CD14-positive monocyte (primary cell): ENCODE measurements at regions not wholly inside any gene's neighbourhood (a gene's known extent, or its start where the extent isn't known, plus 50 kb on each side); places are given as distances from the start of the nearest gene placed in this dataset.

Source experiments
- DNase-seq, 3 donors: peaks; one replicate each; pipeline ENCODE4 v3.0.0-alpha.2; 2011 to 2022
- H2AFZ ChIP-seq: 2 replicates; pipeline ENCODE4 v1.6.0; 2012; ENCODE audit warnings: mild to moderate bottlenecking, low read depth, low read length, inconsistent platforms; ENCODE audit not compliant: insufficient read depth, poor library complexity, severe bottlenecking
- H3K27ac ChIP-seq, 2 donors: 1 replicate in 1 of 2; 2 replicates in 1 of 2; pipeline ENCODE4 v1.5.1; 2012 to 2013; ENCODE audit warnings: low read length in 2 of 2, control low read depth in 1 of 2, inconsistent platforms in 1 of 2, low read depth in 1 of 2, mild to moderate bottlenecking in 1 of 2
- H3K27me3 ChIP-seq, 2 donors: one replicate each; pipeline versions ENCODE4 v1.6.0 to v1.6.1; 2011 to 2013; ENCODE audit warnings: low read length in 2 of 2; ENCODE audit not compliant: control insufficient read depth in 2 of 2, insufficient read depth in 2 of 2
- H3K36me3 ChIP-seq, 2 donors: replicated peaks in 1 of 2; 1 replicate in 1 of 2; 2 replicates in 1 of 2; pipeline versions ENCODE4 v1.5.1 to v1.6.1; 2012 to 2013; ENCODE audit warnings: low read length in 2 of 2, control low read depth in 1 of 2, inconsistent platforms in 1 of 2, mild to moderate bottlenecking in 1 of 2; ENCODE audit not compliant: insufficient read depth in 2 of 2, control insufficient read depth in 1 of 2
- H3K4me1 ChIP-seq, 2 donors: 1 replicate in 1 of 2; 2 replicates in 1 of 2; pipeline versions ENCODE4 v1.5.1 to v1.6.1; 2012 to 2013; ENCODE audit warnings: low read length in 2 of 2, control low read depth in 1 of 2, inconsistent platforms in 1 of 2, mild to moderate bottlenecking in 1 of 2, moderate library complexity in 1 of 2; ENCODE audit not compliant: insufficient read depth in 2 of 2, control insufficient read depth in 1 of 2
- H3K4me2 ChIP-seq: replicated peaks from 2 replicates; pipeline ENCODE3; 2012; ENCODE audit warnings: low read length, moderate library complexity, mild to moderate bottlenecking; ENCODE audit not compliant: poor library complexity, severe bottlenecking; ENCODE audit errors: extremely low read depth
- H3K4me3 ChIP-seq, 3 experiments: fragments of 200-600 bp in 1 of 3; sonication (generic) in 1 of 3; replicated peaks in 1 of 3; 1 replicate in 2 of 3; 2 replicates in 1 of 3; pipeline ENCODE4 v1.5.1; 2011 to 2013; ENCODE audit warnings: low read length in 3 of 3, mild to moderate bottlenecking in 3 of 3, control low read depth in 2 of 3, low read depth in 2 of 3, inconsistent platforms in 1 of 3, moderate library complexity in 1 of 3
- H3K79me2 ChIP-seq: 2 replicates; pipeline ENCODE4 v1.6.0; 2012; ENCODE audit warnings: mild to moderate bottlenecking, control low read depth, inconsistent platforms, low read length, moderate library complexity; ENCODE audit not compliant: insufficient read depth
- H3K9ac ChIP-seq: 2 replicates; pipeline ENCODE4 v1.6.0; 2017; ENCODE audit warnings: low read length, mild to moderate bottlenecking; ENCODE audit not compliant: insufficient read depth, poor library complexity, severe bottlenecking
- H3K9me3 ChIP-seq, 2 donors: replicated peaks in 1 of 2; 1 replicate in 1 of 2; 2 replicates in 1 of 2; pipeline versions ENCODE4 v1.5.1 to v1.6.1; 2012 to 2013; ENCODE audit warnings: low read length in 2 of 2, control low read depth in 1 of 2; ENCODE audit not compliant: control insufficient read depth in 1 of 2, insufficient read depth in 1 of 2
- H4K20me1 ChIP-seq: 2 replicates; pipeline ENCODE4 v1.6.0; 2012; ENCODE audit warnings: mild to moderate bottlenecking, low read length, control low read depth, moderate library complexity; ENCODE audit not compliant: insufficient read depth
- H3K27ac Mint-ChIP-seq, 7 donors: one replicate each; pipeline ENCODE4 v1.8.0; 2020; ENCODE audit warnings: mild to moderate bottlenecking in 7 of 7, mixed read lengths in 7 of 7, moderate library complexity in 6 of 7, inconsistent platforms in 2 of 7
- H3K27me3 Mint-ChIP-seq, 3 donors: one replicate each; pipeline ENCODE4 v1.8.0; 2021 to 2022; ENCODE audit warnings: low read depth in 3 of 3, mild to moderate bottlenecking in 3 of 3, mixed read lengths in 3 of 3, moderate library complexity in 3 of 3, inconsistent platforms in 1 of 3
- H3K36me3 Mint-ChIP-seq, 2 donors: one replicate each; pipeline ENCODE4 v1.8.0; 2020; ENCODE audit warnings: mixed read lengths in 2 of 2, inconsistent platforms in 1 of 2, mild to moderate bottlenecking in 1 of 2
- H3K4me1 Mint-ChIP-seq: one replicate; pipeline ENCODE4 v1.8.0; 2020; ENCODE audit warnings: mild to moderate bottlenecking, mixed read lengths
- H3K4me3 Mint-ChIP-seq, 2 donors: one replicate each; pipeline ENCODE4 v1.8.0; 2020; ENCODE audit warnings: mild to moderate bottlenecking in 2 of 2, mixed read lengths in 2 of 2, moderate library complexity in 1 of 2
- H3K9me3 Mint-ChIP-seq, 7 donors: one replicate each; pipeline ENCODE4 v1.8.0; 2020 to 2022; ENCODE audit warnings: mixed read lengths in 7 of 7, mild to moderate bottlenecking in 6 of 7, moderate library complexity in 6 of 7, inconsistent platforms in 2 of 7
- CTCF ChIP-seq: fragments of 200-600 bp; IDR thresholded peaks from one replicate; pipeline ENCODE4 v1.8.0; 2022; ENCODE audit warnings: antibody characterized with exemption, mild to moderate bottlenecking
- WGBS: methylation state at CpG from one replicate; pipeline ENCODE4 v1.1.5; 2013; ENCODE audit warnings: missing lambda C conversion rate; ENCODE audit not compliant: insufficient coverage; 5-methylcytosine and 5-hydroxymethylcytosine counted together
- intact Hi-C, 2 donors: fragments of 100-400 bp; cut with micrococcal nuclease; formaldehyde crosslinking; loops; one replicate each; pipeline versions ENCODE4 v1.15.0 to v1.15.1; 2023

- Histone ChIP-seq H3K4me2 (no peak overlapping the region), H3K4me3 (no peak overlapping the region), H4K20me1 (no peaks in the 10 kb centered on the region), H3K27me3 (no peaks in the 10 kb centered on the region), H3K4me1 (no peaks in the 10 kb centered on the region), H3K79me2 (no peaks in the 10 kb centered on the region), H3K36me3 (no peaks in the 10 kb centered on the region), H2AFZ (no peak overlapping the region), H3K9me3 (peaks cover 49 to 53% of the 10 kb centered on the region in 2 donors), H3K9ac (no peak overlapping the region), H3K27ac (no peak overlapping the region)
- no peak for DNase-seq
- H3K9me3 Mint-ChIP-seq, result peaks cover 37 to 66% (median 48%) of the 10 kb centered on the region in 7 donors
- H3K4me3 Mint-ChIP-seq, result no peak overlapping the region
- H3K36me3 Mint-ChIP-seq, result no peaks in the 10 kb centered on the region
- no peak overlapping the region for H3K27ac Mint-ChIP-seq
- intact Hi-C loops, result no loop called here
- TF ChIP-seq CTCF, result no peak
- 60% methylated on average over 74 of the region's 88 CpGs for WGBS
- H3K27me3 Mint-ChIP-seq, result peaks cover 2 to 35% (median 2%) of the 10 kb centered on the region in 3 donors
- H3K4me1 Mint-ChIP-seq, result no peaks in the 10 kb centered on the region
These were observed 1515.4 kb upstream of the DEFB115 start for GRCh38 chr20:29741894-29742698.

- Histone ChIP-seq H3K36me3 (no peaks in the 10 kb centered on the region), H4K20me1 (no peaks in the 10 kb centered on the region), H3K79me2 (no peaks in the 10 kb centered on the region), H3K27me3 (no peaks in the 10 kb centered on the region), H3K4me3 (no peak overlapping the region), H3K9me3 (peaks cover 49 to 53% of the 10 kb centered on the region in 2 donors), H2AFZ (no peak overlapping the region), H3K27ac (no peak overlapping the region), H3K9ac (no peak overlapping the region), H3K4me1 (no peaks in the 10 kb centered on the region), H3K4me2 (no peak overlapping the region)
- H3K27ac Mint-ChIP-seq, result no peak overlapping the region
- intact Hi-C loops, result no loop called here
- H3K4me3 Mint-ChIP-seq, result no peak overlapping the region
- no peaks in the 10 kb centered on the region for H3K4me1 Mint-ChIP-seq
- no peaks in the 10 kb centered on the region for H3K36me3 Mint-ChIP-seq
- H3K27me3 Mint-ChIP-seq, result peaks cover 2 to 35% (median 2%) of the 10 kb centered on the region in 3 donors
- 47% methylated on average over 41 of the region's 41 CpGs for WGBS
- H3K9me3 Mint-ChIP-seq, result peaks cover 37 to 65% (median 48%) of the 10 kb centered on the region in 7 donors
- TF ChIP-seq CTCF, result no peak
- DNase-seq, result no peak
These were observed 1514.8 kb upstream of the DEFB115 start for GRCh38 chr20:29742699-29743100.
